Hepatocyte (in vitro differentiated cells): ENCODE measurements at regions not wholly inside any gene's neighbourhood (a gene's known extent, or its start where the extent isn't known, plus 50 kb on each side); places are given as distances from the start of the nearest gene placed in this dataset.

Experiments used
- CTCF ChIP-seq: fragments of 200-600 bp; sonication (generic); IDR thresholded peaks from 2 replicates; pipeline ENCODE4 v1.5.1; 2016; ENCODE audit warnings: antibody characterized with exemption, mild to moderate bottlenecking; ENCODE audit not compliant: poor library complexity
- EZH2 ChIP-seq: fragments of 200-600 bp; sonication (generic); IDR thresholded peaks from 2 replicates; pipeline ENCODE4 v1.6.1; 2016; ENCODE audit warnings: antibody characterized with exemption, mild to moderate bottlenecking, borderline replicate concordance

GRCh38 chr21:35485364-35485763, 436.3 kb upstream of the RUNX1 start:
- no peak for TF ChIP-seq CTCF
- no peak for TF ChIP-seq EZH2
